ENCODE measurements at regions not wholly inside any gene's neighbourhood (a gene's known extent, or its start where the extent isn't known, plus 50 kb on each side); places are given as distances from the start of the nearest gene placed in this dataset.
"Not testable (repeated sequence)": the region's sequence is repeated elsewhere in the genome, so short reads cannot be mapped to it uniquely, and the experiment has no call there.

DNA sequence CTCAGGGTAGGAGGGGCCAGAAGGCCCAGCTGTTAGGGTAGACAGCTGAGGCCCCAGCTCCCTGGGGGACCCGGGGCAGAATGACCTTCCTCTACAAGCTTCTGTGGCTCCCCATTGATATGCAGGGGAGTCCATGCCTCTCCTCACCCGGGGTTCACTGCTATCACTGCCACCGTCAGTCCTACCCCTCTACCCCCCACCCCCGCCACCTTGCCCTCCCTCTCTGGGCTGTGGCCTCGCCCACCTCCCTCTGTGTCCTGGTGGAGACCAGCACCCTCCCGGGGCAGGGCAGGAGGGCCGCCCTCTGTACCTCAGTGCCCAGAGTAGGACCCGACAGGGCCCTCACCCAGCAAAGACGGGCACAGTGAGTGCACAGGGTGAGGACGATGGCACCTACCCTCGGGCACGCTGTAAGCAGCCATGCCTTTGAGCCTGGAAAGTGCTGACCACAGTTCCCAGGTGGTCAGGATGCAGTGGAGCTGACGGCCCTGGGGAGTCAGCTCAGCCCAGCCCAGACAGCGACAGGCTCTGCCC lies 88.4 kb upstream of the SFSWAP start:
- DNase-seq (ENCODE audit: low read depth) = no peak

DNA sequence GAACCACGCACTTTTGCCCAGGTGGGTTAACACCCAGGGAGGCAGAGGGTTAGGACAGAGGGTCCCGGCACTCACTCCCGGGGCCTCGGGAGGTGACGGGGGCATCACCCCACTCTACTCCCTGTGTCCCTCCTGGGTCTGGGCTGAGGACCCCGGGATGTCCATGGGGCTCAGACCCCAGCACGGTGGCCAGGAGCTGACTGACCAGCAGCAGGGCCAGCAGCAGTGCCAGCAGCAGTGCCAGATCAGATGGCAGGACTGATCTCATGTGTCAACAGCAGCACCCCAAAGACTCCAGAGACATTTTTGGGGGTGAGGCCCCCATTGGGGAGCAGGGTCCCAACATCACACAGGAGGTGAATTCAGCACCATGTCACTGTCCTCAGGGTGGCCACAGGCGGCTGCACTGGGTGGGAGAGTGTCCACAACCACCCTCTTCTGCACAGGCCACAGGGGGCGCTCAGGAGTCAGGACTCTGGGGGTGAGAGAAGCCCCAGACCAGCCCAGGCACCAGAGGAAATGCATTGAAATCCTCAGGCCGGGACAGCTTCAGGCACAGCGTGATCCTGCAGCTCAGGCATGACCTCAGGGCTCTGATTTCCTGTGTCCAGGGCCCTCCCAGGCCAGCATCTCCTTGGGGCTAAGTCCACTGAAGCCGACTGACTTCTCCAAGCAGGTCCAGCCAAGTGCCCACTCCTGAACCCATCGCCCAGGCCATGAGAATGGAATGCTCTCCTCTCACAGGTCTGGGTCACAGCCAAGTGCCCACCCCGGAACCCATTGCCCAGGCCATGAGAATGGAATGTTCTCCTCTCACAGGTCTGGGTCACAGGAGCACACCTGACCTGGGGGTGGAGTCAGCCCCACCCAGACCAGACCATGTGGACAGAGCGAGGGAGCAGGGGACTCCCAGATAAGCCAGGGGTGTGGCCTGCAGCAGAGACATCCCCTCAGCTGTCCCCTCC lies 87.2 kb upstream of the SFSWAP start:
- DNase-seq (ENCODE audit: low read depth) = not testable (repeated sequence)

- DNase-seq (ENCODE audit: low read depth) = not testable (repeated sequence)
Observed at GRCh38 chr12:131624369-131624739, 86.5 kb upstream of the SFSWAP start.

DNA sequence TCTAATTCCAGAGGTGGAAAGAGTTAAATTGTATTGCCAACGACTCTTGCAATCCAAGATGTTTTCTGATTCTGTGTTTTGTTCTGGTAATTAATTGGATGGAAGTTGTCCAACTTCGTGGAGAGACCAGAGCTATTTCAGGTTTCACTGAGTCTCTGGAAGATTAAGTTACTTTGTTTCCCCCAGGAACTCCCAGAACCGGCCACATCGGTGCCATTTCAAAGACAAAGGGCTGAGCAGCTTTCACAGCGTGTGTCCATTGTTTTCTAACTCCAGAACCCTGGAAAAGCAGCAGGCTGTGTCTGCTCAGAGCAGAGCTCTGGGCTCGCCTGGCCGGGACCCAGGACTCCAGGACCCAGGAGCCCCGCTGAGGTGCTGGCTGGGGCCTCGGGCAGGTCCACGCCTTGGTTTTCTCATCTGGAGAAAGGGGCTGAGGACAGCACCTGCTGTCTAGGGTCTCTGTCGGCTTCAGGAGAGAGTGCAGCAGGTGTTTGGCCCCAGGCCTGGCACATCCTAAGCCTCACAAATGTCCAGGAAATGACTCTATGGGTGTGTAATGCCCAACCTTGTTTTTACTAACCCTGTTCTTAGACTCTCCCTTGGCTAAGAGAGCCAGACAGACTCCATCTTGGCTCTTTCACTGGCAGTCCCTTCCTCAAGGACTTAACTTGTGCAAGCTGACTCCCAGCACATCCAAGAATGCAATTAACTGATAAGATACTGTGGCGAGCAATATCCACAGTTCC lies 86.0 kb upstream of the SFSWAP start:
- DNase-seq (ENCODE audit: low read depth) = not testable (repeated sequence)

- DNase-seq (ENCODE audit: low read depth) = not testable (repeated sequence)
Observed at GRCh38 chr12:131625966-131626722, 84.7 kb upstream of the SFSWAP start.

- not testable (repeated sequence) for DNase-seq (ENCODE audit: low read depth)
Observed at GRCh38 chr12:131627151-131628022, 83.5 kb upstream of the SFSWAP start.

DNA sequence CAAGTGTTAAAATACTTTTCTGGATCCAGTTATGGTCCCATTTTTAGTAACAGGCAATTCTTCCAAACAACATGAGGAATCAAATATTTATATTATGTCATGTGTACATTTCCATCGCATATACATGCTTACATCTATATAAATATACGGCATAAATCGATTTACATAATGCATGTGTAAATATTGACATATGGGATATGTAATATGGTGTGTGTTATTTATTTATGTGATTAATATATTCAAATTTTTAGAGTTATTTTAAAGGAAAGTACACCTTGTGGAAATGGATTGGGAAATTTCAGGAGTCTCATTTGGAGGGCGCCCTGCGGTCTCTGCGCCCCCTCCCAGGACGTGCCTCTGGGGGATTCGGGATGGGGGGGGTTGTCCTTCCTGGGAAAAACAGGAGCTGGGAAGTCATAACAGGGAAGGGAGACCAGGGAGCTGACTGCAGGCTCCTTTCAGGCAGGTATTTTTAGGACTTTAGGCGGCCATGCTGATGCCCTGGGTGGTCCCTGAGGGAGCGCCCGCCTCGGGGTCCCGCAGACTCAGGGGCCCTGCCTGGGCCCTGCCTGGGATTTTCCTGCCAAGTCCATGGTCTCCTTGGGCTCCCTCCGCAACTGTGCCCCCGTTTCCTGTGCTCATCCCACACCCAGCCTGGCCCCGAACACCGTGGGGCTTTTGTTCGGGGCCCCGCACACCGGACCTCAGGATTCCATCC lies 82.7 kb upstream of the SFSWAP start:
- no peak for DNase-seq (ENCODE audit: low read depth)

DNA sequence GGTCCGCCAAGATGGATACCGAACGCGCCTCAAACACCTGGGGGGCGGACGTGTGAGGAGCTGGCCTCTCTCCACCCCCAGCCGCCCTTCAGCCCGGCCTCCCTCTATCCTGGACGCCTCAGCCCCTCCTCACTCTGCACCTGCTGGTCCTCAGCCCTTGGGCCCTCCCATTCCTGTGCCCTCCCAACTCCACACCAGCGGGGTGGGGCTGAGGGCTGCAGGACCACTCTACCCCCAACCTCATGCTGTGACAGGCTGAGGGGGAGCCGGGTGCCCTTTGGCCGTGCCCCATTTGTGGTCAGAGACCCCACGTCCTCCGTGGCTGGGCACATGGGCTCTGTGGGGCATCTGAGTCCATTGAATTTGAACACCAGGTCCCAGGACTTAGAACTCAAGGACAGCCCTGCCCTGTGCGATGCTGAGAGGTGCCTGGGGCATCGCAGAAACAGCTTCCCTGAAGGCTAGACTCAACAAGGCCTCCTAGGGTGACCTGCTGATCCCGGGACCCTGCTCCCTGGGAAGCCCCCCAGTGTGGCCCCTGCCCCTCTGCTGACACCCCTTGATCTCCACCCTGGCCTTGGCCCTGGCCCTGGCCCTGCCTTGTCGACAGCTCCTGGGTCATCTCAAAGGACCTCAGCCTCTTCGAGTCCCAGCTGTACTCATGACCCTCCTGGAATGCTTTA lies 82.0 kb upstream of the SFSWAP start:
- no peak for DNase-seq (ENCODE audit: low read depth)

- no peak for DNase-seq (ENCODE audit: low read depth)
Observed at GRCh38 chr12:131631230-131631629, 79.7 kb upstream of the SFSWAP start.

GRCh38 chr12:131631889-131632651 lies 78.8 kb upstream of the SFSWAP start:
- DNase-seq (ENCODE audit: low read depth) = not testable (repeated sequence)

- not testable (repeated sequence) for DNase-seq (ENCODE audit: low read depth)
Observed at GRCh38 chr12:131632652-131633023, 78.3 kb upstream of the SFSWAP start.

DNA sequence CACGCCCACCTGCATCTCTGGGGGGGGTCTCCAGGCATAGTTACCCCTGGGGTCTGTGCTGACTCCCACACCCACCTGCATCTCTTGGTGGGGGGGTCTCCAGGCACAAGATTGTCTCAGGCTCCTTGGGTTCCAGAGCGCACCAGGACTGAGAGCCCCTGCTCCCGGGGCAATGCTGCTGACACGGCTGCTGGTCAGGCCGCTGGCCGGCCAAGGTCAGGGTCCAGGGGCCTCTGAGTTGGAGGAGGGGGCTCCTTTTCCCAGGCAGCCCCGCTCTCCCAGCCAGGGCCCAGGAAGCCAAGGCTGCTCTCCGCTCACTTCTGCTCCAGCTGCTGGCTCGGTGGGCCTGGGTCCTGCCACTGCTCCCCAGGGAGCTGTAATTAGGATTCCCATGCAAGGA lies 77.3 kb upstream of the SFSWAP start:
- not testable (repeated sequence) for DNase-seq (ENCODE audit: low read depth)

- DNase-seq (ENCODE audit: low read depth) = no peak
Observed at GRCh38 chr12:131634037-131634436, 76.9 kb upstream of the SFSWAP start.

GRCh38 chr12:131635012-131635411 lies 75.9 kb upstream of the SFSWAP start:
- DNase-seq (ENCODE audit: low read depth) = not testable (repeated sequence)

GRCh38 chr12:131635491-131636122 lies 75.3 kb upstream of the SFSWAP start:
- DNase-seq (ENCODE audit: low read depth) = no peak

DNA sequence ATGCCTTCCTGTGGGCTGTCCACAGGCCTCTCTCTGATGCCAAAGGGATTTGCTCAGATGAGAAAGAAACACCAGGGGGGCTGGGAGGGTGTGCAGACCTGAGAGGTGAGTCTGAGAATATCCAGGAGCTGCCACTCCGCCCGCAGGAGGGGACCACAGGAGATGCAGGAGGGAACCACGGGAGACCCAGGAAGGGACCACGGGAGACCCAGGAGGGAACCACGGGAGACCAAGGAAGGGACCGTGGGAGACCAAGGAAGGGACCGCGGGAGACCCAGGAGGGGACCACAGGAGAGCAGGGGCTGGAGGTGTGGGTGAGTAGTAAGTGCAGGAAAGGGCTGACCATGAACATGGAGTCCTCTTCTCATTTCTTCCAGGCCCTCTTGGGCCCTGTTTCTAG lies 74.6 kb upstream of the SFSWAP start:
- DNase-seq (ENCODE audit: low read depth) = no peak

DNA sequence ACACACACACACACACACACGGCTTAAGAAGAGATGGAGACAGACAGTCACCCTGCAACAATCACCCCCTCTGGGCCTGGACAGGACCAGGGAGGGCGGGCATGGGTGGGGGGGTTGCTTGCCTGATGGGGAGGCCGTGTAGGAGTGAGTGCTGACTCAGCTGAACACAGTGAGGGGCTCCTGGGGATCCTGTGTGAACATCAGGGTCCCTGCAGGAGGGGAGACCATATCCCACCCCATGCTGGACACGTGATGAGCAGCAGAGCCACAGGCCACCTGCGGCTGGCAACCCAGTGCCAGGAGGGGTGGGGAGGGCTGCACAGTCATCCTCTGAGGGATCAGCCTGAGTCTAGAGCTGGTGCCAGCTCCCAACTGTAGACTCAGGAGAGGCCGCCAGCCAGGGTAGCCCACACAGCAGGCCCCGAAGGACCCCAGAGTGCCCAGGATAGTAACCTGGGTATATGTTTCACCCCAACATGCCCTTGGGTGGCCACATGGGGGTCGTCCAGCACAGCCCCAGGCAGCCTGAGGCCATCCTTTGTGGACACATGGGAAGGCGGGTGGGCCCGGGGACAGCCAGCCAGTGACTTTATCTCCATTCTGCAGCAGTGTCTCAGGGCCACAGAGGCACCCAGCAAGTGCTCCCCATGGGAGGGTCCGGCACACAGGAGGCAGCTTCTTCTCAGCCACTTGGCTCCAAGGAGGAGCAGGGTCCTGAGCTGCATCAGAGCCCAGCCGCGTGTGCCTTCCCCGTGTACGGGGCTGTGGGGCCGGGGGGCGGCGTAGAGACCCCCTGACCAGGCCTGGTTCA lies 73.7 kb upstream of the SFSWAP start:
- DNase-seq (ENCODE audit: low read depth) = no peak
